GM21515 (cell line): ENCODE measurements at regions not wholly inside any gene's neighbourhood (a gene's known extent, or its start where the extent isn't known, plus 50 kb on each side); places are given as distances from the start of the nearest gene placed in this dataset.

Experiments
- ATAC-seq: cut with Tn5 transposase; IDR thresholded peaks from one replicate; pipeline ENCODE4 v1.9.1; 2021; ENCODE audit not compliant: unreplicated experiment

DNA sequence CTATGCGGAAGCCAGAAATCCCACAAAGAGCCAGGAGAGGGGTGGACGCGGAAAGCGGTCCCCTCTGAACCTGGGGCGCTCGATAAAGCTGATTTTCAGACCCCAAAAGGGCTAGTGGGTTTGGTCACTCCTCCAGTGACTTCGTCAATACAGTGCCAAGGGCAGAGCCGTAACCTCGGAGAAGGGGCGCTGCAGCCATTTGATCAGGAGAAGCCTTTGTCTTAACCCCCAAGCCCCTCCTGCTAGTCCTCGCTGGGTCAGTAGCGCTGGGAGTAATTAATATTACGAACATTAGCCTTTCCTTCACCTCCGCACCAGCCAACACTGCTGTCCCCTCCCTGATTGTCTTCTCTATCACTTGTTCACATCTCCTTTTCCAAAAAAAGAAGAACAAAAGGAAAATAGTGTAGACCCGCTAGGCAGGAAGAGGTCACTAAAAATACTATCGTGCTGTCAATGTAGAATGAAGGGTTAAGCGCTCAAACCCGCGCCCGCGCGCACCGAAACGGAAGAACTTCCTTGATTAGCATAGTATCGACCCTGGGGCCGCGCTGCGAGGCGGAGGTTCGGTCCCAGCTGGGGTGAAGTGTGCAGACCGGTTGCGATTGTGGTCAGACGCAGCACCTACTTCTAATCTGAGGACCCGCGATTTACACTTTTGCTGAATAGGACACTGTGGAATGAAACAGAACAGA is 63.2 kb upstream of the MAPRE2 start:
- peak; percentile 40 for ATAC-seq

GRCh38 chr18:34978533-34978893 is 62.7 kb upstream of the MAPRE2 start:
- ATAC-seq = no peak

GRCh38 chr18:34978953-34979608 is 62.1 kb upstream of the MAPRE2 start:
- ATAC-seq = no peak

DNA sequence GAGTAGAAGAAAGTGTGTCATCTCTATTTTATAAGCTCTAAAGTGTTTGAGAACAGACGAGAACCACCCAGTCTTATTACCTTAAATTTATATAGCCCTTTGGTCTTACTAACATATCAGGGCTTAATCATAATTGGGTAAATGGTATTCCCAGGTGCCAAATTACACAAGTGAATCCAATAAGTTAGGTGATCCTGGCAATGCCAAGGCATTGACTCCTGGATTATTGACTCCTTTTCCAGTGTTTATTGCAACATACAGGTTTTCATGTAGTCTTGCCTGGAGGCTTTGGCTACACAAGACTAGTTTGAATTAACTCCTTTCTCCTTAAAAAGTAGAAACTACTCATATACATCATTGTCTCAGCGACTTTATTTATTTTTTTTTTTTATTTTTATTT is 59.7 kb upstream of the MAPRE2 start:
- no peak for ATAC-seq

DNA sequence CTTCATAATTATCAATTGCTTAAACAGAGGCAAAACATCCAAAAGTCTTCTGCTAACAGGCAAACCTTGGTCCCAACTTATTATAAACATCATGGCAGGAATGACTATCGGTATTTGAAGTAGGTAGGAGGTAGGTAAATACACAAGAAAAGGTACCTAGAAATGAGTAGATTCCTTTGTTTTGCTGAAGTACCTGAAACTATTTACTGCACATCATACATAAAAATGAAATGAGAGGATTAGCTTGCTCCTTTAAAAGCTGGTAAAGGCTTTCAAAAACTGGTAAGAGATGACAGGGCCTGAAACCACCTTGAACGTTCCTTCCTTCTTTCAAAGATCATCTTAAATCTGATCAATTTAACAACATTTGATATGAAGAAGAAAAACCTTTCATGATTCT is 55.2 kb upstream of the MAPRE2 start:
- no peak for ATAC-seq

GRCh38 chr18:34990597-34990996 is 50.6 kb upstream of the MAPRE2 start:
- no peak for ATAC-seq

GRCh38 chr18:34991152-34991551 is 50.1 kb upstream of the MAPRE2 start:
- ATAC-seq = no peak
